ENCODE measurements at regions not wholly inside any gene's neighbourhood (a gene's known extent, or its start where the extent isn't known, plus 50 kb on each side); places are given as distances from the start of the nearest gene placed in this dataset.
"Not testable (repeated sequence)": the region's sequence is repeated elsewhere in the genome, so short reads cannot be mapped to it uniquely, and the experiment has no call there.

GRCh38 chr5:120141076-120141475 lies 323.0 kb upstream of the PRR16 start:
- DNase-seq (ENCODE audit: low spot score), result no peak

GRCh38 chr5:120146787-120147186 lies 317.3 kb upstream of the PRR16 start:
- DNase-seq (ENCODE audit: low spot score), result peak; percentile 17

DNA sequence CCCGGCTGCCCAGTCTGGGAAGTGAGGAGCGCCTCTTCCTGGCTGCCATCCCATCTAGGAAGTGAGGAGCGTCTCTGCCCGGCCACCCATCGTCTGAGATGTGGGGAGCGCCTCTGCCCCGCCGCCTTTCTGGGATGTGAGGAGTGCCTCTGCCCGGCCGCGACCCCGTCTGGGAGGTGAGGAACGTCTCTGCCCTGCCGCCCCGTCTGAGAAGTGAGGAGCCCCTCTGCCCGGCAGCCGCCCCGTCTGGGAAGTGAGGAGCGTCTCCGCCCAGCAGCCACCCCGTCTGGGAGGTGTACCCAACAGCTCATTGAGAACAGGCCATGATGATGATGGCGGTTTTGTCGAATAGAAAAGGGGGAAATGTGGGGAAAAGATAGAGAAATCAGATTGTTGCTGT lies 316.2 kb upstream of the PRR16 start:
- not testable (repeated sequence) for DNase-seq (ENCODE audit: low spot score)

- no peak for DNase-seq (ENCODE audit: low spot score)
Observed at GRCh38 chr5:120150770-120151169, 313.3 kb upstream of the PRR16 start.

DNA sequence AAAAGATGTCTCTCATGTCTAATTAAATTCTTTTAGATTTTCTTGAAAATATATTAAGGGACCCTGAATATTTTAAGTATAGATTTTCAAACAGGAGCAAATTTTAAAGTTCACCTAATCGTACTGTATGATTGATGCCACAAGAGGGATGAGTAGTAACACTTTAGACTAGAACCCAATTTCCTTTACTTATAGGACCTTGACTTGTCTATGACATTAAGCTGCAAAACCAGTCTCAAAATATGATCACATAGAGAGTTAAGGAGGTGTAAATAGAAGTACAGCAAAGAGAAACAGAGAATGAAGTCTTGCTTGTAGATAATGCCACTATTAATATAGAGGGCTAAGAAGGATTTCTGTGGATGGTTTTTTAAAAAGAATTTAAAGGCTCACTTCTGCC lies 312.9 kb upstream of the PRR16 start:
- DNase-seq (ENCODE audit: low spot score), result no peak

DNA sequence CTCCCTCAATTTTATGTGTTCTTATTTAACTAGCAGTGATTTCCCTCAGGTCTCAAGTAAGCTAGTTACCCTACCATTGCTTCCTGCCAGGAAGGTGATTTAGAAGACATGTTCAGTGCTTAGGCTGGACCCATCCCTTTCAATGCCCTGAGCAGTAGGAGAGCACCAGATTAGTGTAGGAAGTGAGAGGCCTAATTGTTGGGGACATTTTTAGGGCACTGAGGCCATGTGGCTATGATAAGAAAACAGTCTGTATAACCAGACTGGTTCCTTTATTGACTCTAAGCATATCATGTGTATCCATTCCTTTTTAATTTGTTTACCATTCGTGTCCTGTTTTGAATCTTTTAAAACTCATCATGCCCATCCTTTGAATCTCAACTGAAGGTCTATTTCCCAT lies 312.3 kb upstream of the PRR16 start:
- no peak for DNase-seq (ENCODE audit: low spot score)

DNA sequence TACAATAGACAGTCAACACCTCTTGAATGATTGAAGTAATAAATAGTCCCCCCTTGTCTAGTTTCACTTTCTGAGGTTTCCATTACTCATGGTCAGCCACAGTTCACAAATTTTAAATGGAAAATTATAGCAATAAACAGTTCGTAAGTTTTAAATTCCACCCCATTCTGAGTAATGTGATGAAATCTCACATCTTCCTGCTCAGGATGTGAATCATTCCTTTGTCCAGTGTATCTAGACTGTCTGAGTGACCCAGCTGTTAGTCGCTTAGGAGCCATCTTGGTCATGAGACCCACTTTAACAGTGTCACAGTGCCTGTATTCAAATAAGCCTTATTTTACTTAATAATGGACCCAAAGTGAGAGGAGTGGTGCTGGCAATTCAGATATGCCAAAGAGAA lies 311.6 kb upstream of the PRR16 start:
- DNase-seq (ENCODE audit: low spot score), result no peak

DNA sequence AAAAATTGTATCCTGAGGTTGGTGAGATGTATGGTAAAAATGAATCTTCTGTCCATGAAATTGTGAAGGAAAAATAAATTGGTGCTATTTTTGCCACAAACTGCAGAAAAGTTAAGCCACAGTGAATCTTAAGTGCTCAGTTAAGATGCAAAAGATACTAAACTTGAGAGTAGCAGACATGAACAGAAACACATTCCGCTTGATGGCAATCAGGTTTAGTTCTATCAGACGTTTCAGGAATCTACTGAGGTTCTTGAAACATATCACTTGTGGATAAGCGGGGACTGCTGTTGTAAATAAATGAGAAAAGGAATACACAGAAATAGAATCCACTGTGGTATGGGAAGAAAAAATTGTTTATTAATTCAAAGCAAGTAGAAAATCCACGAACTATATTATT lies 311.2 kb upstream of the PRR16 start:
- no peak for DNase-seq (ENCODE audit: low spot score)

DNA sequence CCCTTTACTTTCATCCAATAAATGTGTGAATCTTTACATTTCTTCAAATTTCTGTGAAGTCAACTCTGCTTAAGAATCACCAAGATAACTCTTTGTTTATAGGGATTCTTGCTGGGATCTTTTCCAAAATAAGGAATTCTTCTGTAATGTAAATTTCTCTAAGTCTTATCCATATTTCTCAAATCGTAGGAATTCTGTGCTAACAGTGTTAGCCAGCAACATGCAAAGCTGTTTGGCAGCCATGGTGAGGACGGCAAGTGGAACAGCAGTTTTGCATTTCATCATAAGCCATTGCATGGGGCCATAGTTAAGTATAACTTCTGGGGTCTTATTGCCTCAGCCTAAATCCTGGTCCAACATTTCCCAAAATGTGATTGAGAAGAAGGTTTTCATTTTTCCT lies 310.5 kb upstream of the PRR16 start:
- DNase-seq (ENCODE audit: low spot score), result no peak

DNA sequence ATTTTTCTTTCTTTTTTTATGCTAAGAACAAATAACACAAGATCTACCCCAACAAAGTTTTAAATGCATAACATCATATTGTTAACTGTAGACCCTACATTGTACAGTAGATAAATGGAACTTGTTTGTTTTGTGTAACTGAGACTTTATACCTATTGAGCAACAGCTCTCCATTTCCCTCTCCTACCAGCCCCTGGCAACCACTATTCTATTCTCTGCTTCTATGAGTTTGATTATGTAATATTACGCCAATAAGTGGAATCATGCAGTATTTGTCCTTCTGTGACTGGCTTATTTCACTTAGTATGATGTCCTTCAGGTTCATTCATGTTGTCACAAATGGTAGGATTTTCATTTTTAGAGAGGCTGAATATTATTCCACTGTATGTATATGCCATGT lies 308.2 kb upstream of the PRR16 start:
- no peak for DNase-seq (ENCODE audit: low spot score)

- no peak for DNase-seq (ENCODE audit: low spot score)
Observed at GRCh38 chr5:120158211-120158610, 305.9 kb upstream of the PRR16 start.

- DNase-seq (ENCODE audit: low spot score), result no peak
Observed at GRCh38 chr5:120159155-120159554, 304.9 kb upstream of the PRR16 start.

DNA sequence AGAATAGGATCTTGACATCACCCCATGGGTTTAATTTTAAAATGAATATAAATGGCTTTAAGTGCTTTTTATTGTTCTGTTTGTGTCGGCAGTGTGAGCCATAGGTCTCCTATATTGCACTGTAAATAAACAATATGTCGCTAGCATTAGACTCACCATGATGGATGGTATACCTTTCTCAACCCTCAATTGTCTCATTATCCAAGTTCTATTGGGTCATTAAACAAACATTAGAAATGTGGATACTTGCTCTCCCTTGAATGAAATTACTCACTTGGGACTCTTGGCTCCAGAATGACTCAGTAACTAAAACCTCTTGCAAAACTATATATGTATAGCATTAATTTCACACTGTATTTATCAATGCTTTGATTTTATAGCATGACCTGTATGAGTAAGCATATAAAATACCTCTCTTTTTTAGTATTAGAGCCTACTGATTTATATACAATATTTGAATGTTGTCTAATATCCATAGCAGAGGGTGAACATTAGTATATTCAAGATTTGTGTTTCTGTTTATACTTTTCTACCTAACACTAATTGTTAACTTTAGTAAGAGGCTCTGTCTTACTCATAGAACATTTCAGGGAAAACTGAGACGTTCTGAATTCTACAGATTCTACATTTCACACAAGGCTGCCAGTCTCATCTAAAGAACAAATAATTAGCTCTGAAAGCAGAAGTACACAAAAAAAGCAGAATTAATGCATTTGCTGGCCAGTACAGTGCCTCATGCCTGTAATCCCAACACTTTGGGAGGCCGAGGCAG lies 303.8 kb upstream of the PRR16 start:
- no peak for DNase-seq (ENCODE audit: low spot score)

GRCh38 chr5:120162321-120162720 lies 301.8 kb upstream of the PRR16 start:
- DNase-seq (ENCODE audit: low spot score), result no peak

- DNase-seq (ENCODE audit: low spot score), result no peak
Observed at GRCh38 chr5:120164037-120164436, 300.1 kb upstream of the PRR16 start.

GRCh38 chr5:120164986-120165385 lies 299.1 kb upstream of the PRR16 start:
- DNase-seq (ENCODE audit: low spot score), result no peak

GRCh38 chr5:120173125-120173524 lies 291.0 kb upstream of the PRR16 start:
- DNase-seq (ENCODE audit: low spot score), result no peak

- no peak for DNase-seq (ENCODE audit: low spot score)
Observed at GRCh38 chr5:120174089-120174488, 290.0 kb upstream of the PRR16 start.

DNA sequence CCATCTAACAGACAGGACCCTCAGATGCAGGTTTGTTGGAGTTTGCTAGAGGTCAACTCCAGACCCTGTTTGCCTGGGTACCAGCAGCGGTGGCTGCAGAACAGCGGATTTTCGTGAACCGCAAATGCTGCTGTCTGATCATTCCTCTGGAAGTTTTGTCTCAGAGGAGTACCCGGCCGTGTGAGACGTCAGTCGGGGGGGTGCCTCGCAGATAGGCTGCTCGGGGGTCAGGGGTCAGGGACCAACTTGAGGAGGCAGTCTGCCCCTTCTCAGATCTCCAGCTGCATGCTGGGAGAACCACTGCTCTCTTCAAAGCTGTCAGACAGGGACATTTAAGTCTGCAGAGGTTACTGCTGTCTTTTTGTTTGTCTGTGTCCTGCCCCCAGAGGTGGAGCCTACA lies 282.9 kb upstream of the PRR16 start:
- DNase-seq (ENCODE audit: low spot score), result not testable (repeated sequence)

GRCh38 chr5:120194650-120195049 lies 269.4 kb upstream of the PRR16 start:
- not testable (repeated sequence) for DNase-seq (ENCODE audit: low spot score)

DNA sequence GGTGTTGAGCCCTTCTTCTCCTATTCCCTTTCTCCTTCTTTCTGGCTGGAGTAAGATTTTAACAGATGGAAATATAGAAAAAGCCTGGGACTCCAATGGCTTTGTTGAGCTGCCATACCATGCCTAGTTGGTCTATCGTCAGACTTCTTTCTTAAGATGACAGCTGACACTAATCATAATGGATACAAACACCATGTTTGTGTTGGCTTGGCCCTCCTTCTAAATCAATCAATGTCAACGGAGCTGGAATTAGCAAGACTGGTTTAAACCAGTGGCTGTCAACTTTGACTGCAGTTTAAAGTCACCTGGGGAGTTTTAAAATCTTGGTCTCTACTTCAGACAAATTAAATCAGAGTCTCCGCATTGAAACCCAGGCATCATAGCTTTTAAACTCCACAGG lies 264.5 kb upstream of the PRR16 start:
- no peak for DNase-seq (ENCODE audit: low spot score)

DNA sequence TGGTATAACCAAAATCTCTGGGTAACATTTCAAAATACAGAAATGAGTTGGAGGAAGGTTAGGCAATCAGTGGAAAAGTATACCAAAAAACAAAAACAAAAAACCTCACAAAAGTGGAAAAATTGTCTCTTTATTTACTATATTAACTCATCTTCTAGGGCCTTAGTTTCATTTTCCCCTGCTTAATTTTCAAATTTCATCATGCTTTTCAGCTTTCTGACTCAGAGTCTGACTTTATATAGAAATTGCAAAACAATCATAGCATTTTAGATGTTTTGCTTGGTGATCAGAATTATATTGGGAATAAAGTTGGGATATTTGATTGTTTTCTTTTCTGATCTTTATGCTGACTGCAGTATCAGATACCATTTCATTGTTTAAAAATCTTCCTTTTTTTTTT lies 257.0 kb upstream of the PRR16 start:
- DNase-seq (ENCODE audit: low spot score), result peak; percentile 1

DNA sequence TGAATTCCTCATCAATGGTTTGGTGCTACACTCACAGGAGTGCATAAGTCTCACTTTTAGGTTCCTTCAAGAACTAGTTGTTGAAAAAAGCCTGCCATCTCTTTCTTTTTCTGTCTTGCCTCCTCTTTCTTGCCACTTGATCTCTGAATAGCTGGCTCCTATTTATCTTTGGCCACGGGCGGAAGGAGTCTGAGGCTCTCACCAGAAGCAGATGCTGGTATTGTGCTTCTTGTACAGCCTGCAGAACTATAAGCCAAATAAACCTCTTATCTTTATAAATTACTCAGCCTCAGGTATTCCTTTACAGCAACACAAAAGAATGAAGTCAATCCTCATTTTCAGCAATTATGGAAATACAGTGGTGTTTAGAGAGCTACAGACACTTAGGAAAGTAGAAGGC lies 247.1 kb upstream of the PRR16 start:
- DNase-seq (ENCODE audit: low spot score), result no peak

GRCh38 chr5:120219988-120220387 lies 244.1 kb upstream of the PRR16 start:
- DNase-seq (ENCODE audit: low spot score), result peak; percentile 0

Data from umbilical cord (tissue), 1 donor.